COR-L47 (cell line): ENCODE measurements at regions not wholly inside any gene's neighbourhood (a gene's known extent, or its start where the extent isn't known, plus 50 kb on each side); places are given as distances from the start of the nearest gene placed in this dataset.
A peak's percentile ranks its signal among the peaks of the same experiment; 100 is the strongest.
"Not testable (repeated sequence)": the region's sequence is repeated elsewhere in the genome, so short reads cannot be mapped to it uniquely, and the experiment has no call there.

Source experiments
- DNase-seq: peaks from one replicate; lab custom pipeline; 2025; lab: John Stamatoyannopoulos, UW

DNA sequence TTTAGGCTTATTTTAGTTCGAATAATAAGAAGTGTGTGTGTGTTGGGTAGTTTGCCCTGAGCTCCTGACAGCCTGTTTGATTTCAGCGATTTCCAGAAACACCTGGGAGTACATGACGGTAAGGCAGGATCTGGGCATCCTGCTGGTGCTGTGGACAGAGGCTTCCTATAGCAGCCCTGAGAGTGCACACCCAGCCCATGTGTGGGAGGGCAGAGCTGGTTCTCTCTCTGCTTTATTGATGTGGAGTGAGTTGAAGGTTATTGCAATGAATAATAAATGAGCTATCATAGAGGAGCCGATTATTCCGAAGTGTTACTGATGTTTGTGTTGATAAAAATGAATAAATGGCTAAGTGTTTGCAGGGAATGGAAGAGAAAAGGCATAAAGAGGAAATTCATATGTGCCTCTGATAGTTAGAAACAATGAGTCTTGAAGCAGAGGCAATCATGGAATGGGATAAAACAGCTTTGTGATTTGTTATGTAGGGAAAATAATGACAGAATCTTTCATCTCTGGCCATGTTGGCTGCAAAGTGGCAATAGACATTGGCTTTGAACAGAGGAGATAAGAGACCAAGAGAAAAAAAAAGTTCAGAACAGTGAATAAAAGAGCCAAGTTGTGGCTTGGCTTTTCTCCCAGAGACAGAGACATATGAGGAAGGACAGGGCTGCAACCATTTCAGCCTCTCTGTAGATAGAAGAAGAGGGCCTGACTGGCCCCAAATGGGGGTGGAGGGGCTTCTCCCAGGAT, 166.2 kb upstream of the CHD6 start:
- DNase-seq, result no peak

DNA sequence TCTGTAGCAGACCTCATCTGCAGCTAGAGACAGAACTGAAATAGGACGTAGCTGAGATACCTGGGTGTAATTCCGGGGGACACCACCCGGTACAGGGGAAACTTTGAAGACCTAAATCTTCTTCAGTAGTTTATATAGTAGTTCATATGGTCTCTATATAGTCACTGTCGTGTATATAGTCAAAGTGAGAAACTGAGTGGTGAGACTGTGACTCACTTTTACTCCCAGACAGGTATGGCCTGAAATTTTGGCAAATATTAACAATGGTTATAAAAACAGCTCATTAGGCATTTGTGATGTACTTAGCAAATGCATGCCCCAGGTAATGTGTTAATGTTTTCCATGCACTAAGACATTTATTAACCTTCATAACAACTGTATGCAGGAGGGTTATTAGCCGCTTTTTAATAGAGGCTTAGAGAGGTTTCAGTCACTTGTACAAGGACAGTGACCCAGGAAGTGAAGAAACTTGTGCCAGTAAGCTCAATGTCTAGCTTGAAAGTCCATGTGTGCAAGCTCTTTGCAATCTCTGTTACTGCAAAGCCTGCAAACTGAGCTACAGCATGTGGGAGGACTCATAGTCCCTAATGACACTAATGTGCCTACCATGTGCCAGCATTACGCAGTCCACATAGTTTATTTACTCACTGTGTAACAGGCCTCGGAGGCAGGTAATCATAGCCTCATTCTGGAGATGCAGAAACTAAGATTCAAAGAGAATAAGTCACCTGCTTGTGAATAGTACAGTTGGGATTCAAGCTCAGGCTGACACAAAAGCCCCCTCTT, 165.4 kb upstream of the CHD6 start:
- no peak for DNase-seq

- DNase-seq, result no peak
Observed at GRCh38 chr20:41782730-41783406, 164.7 kb upstream of the CHD6 start.

DNA sequence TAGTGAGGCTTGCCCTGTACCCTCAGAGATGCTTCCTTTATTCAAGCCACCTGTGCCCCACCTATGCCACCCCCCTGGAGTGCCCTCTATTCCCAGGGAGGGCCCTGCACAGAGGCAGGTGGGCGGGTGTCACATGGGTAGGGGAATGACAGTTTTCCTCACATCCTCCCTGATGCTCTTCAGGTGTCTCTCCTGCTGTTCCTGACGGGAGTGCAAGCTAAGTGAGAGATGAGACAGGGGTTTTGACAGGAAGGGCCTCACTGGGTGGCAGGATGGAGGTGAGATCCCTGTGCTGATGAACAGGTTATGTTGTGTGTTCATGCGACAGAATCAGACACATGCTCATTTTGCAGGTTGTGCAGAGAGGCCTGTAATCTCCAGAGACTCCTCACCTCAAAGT, 164.1 kb upstream of the CHD6 start:
- DNase-seq, result no peak

GRCh38 chr20:41776421-41776820, 158.2 kb upstream of the CHD6 start:
- DNase-seq, result no peak

DNA sequence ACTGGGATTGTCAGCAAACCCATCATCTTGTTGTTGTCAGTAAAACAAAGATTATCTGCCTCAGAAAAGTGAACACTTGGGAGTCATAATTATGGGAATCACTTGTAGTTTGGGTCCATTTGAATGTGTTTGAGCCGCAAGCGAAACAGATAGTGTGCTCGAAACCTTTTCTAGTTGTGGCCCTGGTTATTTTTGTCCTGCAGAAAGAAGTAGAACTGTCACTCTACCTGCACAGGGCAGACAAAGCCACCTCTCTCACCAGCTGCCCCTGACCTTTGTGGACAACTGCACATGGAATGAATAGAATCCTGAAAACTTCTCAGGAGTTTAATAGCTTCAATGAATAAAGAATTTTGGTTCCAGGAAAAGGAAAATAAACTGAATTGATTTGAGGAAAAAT, 156.1 kb upstream of the CHD6 start:
- no peak for DNase-seq

- no peak for DNase-seq
Observed at GRCh38 chr20:41770965-41771364, 152.8 kb upstream of the CHD6 start.

DNA sequence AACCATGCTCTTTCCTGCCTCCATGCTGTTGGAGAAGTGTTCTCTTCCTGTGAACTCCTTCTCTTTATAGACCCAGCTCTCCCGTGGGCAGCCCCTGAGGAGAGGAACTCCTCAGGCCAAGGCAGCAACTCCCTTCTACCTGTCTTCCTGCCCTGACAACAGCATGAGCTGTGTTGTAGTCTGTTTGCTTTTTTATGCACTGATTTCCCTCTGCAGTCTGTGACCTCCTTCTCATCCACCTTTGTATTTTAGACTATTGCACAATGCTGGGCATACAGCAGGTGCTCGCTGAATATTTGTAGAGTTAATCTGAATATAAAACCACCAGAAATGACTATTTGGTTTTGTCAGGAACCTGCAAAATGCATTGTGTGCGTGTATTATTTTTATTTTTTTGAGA, 152.2 kb upstream of the CHD6 start:
- no peak for DNase-seq

GRCh38 chr20:41769592-41770018, 151.4 kb upstream of the CHD6 start:
- no peak for DNase-seq

DNA sequence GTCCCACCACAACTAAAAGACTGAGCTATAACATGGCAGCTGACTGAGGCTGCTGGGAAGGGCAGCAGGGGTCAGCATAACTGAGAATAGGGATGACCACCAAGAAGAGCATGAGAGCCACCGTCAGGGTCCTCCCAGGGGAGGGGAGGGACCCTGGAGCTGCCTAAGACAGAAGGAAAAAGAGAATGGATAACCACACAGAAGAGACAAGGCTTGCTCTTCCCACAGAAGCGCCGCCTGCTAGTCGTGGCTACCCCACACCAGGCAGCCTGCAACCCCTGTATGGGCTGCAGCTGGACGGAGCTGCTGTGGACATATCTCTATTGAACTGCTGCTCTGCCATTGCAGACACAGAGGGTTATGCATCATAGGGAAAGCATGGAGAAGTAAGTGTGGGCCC, 132.0 kb upstream of the CHD6 start:
- DNase-seq, result no peak

- DNase-seq, result no peak
Observed at GRCh38 chr20:41748756-41749582, 130.8 kb upstream of the CHD6 start.

DNA sequence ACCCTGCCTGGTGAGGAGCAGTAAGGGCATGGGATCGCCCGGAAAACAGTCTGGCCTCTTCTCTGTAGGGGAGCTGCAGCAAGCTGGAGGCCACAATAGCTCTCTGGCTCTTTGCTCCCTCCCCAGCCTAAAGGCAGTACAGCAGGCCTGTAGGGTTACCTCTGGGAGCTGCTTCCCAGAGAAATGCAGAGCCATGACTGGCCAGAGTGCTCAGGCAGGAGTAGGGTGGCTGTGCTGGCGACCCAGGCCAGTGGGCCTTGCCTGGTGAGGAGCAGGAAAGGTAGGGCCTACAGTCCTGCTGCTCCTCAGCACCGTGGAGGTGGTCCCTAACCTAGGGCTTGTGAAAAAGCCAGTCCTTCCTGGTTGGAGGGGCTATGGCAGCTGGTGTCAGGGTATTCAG, 129.9 kb upstream of the CHD6 start:
- DNase-seq, result no peak

- no peak for DNase-seq
Observed at GRCh38 chr20:41747226-41747625, 129.0 kb upstream of the CHD6 start.

DNA sequence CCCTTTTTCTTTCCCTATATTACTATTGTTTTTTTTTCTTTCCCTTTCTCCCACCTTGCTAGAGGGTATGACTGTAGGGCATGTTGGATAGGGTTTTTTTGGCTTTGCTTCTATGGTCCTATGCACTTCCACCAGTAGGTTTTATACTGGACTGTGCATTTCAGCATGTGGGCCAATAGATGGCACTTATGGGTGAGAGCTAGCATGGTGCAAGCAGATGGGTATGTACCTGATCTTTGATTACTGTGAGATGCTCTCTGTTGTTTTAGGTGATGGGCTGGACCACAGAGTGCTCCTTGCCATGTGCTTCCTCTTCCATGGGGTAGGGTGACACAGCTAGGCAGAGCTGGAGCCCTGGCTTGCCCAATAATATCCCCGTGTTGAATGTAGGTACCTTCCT, 128.5 kb upstream of the CHD6 start:
- peak; percentile 9 for DNase-seq

- DNase-seq, result peak; percentile 58
Observed at GRCh38 chr20:41738604-41739206, 120.5 kb upstream of the CHD6 start.

DNA sequence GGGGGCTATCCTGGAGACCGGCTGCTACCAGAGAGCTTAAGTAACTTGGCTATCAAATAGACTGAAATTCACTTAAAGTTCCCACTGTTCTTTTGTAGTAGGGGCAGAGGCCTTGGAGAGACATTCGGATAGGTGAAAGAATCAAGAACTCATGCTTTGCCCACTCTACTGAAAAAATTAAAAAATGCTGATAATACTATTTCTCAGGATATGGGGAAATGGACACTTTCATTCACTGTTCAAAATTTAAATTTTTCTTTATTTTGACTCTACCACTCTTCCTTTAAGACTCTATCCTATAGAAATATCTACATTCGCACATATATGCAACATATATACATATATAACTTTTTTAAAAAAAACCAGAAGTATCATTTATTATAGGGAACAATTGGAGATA, 117.8 kb upstream of the CHD6 start:
- no peak for DNase-seq

DNA sequence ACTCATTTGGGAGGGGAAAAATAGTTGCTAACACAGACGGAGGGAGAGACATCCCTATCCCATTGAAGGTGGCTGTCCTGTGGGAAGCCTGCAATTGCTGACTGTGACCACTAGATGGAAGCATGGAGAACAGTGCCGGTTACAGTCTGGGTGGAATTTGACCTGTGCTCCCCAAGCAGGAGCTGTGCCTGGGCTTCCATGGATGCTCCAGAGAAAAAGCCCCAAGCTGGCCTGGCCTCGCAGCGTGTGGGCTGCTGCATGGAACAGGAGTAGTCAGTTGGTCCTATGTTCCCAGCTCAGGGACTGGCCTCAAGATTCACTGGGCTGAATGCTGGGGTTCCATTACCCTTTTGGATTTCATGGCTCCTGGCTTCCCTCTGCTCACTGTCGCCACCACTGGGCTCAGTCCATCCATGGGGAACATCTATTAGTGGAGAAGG, 116.3 kb upstream of the CHD6 start:
- DNase-seq, result peak; percentile 30

GRCh38 chr20:41733151-41733550, 115.0 kb upstream of the CHD6 start:
- no peak for DNase-seq

DNA sequence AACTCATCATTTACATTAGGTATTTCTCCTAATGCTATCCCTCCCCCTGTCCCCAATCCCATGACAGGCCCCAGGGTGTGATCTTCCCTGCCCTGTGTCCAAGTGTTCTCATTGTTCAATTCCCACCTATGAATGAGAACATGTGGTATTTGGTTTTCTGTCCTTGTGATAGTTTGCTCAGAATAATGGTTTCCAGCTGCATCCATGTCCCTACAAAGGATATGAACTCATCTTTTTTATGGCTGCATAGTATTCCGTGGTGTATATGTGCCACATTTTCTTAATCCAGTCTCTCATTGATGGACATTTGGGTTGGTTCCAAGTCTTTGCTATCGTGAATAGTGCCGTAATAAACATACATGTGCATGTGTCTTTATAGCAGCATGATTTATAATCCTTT, 113.0 kb upstream of the CHD6 start:
- not testable (repeated sequence) for DNase-seq

DNA sequence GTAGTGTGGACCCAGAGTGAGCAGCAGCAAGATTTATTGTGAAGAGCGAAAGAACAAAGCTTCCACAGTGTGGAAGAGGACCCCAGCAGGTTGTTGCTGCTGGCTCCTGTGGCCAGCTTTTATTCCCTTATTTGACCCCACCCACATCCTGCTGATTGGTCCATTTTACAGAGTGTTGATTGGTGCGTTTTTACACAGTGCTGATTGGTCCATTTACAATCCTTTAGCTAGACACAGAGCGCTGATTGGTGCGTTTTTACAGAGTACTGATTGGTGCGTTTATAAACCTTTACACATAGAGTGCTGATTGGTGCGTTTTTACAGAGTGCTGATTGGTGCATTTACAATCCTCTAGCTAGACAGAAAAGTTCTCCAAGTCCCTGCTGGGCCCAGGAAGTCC, 109.5 kb upstream of the CHD6 start:
- DNase-seq, result not testable (repeated sequence)

DNA sequence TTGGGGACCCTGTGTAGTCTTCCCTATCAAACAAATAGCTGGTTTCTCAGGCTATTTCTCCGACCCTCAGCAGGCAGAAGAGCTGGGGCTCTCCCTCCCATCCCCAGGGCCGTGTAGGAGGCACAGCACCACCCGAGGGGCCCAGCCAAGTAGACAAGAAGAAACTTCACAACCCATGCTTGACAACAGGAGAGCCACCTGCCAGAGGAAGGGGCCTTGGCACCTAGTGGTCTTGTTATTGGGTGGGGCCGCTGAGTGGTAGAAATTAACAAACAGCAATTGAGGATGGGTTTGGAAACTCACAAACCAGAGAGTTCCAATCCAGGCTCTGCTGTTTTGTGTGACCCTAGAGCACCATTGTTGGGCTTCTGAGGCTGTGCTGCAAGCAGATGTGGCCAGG, 108.5 kb upstream of the CHD6 start:
- DNase-seq, result no peak

GRCh38 chr20:41719151-41719550, 101.0 kb upstream of the CHD6 start:
- DNase-seq, result no peak
